ENCODE measurements at regions not wholly inside any gene's neighbourhood (a gene's known extent, or its start where the extent isn't known, plus 50 kb on each side); places are given as distances from the start of the nearest gene placed in this dataset.

DNA sequence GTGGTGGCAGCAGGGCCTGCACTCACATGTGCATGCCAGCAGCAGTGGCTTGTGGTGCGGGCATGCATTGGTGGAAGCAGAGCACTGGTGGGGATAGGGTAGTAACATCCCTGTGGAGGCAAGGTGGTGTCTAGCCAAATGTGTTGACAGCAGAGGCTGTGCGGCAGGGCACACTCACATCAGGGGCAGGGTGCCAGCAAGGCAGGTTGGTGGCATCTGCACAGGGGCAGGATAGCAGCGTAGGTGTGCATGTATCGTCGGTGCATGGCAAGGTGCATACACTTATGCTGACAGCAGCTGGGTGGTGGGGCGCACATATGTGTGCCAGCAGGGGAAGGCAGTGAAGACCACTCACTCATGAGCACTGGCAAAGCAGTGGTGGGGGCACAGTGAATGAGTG is 211.5 kb upstream of the CSNK1A1L start:
- Histone ChIP-seq H3K36me3 (no peaks in the 10 kb centered on the region), H3K27ac (no peak overlapping the region), H3K9me3 (no peaks in the 10 kb centered on the region), H3K4me3 (no peak overlapping the region), H3K4me1 (ENCODE audit: insufficient read depth) (no peaks in the 10 kb centered on the region), H3K27me3 (no peaks in the 10 kb centered on the region)
- DNase-seq: no peak
- TF ChIP-seq, protein P1, sequence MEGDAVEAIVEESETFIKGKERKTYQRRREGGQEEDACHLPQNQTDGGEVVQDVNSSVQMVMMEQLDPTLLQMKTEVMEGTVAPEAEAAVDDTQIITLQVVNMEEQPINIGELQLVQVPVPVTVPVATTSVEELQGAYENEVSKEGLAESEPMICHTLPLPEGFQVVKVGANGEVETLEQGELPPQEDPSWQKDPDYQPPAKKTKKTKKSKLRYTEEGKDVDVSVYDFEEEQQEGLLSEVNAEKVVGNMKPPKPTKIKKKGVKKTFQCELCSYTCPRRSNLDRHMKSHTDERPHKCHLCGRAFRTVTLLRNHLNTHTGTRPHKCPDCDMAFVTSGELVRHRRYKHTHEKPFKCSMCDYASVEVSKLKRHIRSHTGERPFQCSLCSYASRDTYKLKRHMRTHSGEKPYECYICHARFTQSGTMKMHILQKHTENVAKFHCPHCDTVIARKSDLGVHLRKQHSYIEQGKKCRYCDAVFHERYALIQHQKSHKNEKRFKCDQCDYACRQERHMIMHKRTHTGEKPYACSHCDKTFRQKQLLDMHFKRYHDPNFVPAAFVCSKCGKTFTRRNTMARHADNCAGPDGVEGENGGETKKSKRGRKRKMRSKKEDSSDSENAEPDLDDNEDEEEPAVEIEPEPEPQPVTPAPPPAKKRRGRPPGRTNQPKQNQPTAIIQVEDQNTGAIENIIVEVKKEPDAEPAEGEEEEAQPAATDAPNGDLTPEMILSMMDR (IDR thresholded peaks at IDR 0.05): no peak
- TF ChIP-seq POLR2A (IDR thresholded peaks at IDR 0.05) (no peak), EP300 (IDR thresholded peaks at IDR 0.05) (no peak)
- intact Hi-C loops (cut with DNase I): no loop called here
- WGBS, 3 donors: 95 to 99% (median 96%) methylated on average over 6 of the region's 6 CpGs

DNA sequence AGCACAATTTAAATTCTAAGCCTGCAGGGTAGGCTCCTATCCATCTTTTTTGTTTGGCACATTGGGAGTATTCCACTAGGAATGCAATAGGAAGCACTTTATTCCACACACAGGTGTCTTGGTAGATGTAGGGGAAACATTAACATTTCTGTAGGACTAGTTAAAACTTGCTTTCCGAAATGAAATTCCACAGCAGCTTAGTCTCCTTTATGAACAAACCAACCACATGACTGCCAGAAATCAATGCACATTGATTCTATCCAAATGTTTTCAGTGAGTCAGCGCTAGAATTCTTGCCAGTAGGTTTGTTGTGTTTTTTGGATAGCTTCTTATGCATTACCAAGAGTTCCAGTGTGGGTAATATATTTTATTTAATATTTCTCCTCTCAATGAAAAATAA is 207.9 kb upstream of the CSNK1A1L start:
- Histone ChIP-seq H3K4me1 (ENCODE audit: insufficient read depth) (no peaks in the 10 kb centered on the region), H3K4me3 (no peak overlapping the region), H3K36me3 (no peaks in the 10 kb centered on the region), H3K27me3 (no peaks in the 10 kb centered on the region), H3K27ac (no peak overlapping the region), H3K9me3 (no peaks in the 10 kb centered on the region)
- no peak for TF ChIP-seq EP300 (IDR thresholded peaks at IDR 0.05)
- TF ChIP-seq POLR2A (IDR thresholded peaks at IDR 0.05): no peak
- TF ChIP-seq, protein P1 (IDR thresholded peaks at IDR 0.05): no peak
- WGBS, 3 donors: 59 to 85% (median 81%) methylated on average over 2 of the region's 2 CpGs
- intact Hi-C loops (cut with DNase I): no loop called here
- no peak for DNase-seq

DNA sequence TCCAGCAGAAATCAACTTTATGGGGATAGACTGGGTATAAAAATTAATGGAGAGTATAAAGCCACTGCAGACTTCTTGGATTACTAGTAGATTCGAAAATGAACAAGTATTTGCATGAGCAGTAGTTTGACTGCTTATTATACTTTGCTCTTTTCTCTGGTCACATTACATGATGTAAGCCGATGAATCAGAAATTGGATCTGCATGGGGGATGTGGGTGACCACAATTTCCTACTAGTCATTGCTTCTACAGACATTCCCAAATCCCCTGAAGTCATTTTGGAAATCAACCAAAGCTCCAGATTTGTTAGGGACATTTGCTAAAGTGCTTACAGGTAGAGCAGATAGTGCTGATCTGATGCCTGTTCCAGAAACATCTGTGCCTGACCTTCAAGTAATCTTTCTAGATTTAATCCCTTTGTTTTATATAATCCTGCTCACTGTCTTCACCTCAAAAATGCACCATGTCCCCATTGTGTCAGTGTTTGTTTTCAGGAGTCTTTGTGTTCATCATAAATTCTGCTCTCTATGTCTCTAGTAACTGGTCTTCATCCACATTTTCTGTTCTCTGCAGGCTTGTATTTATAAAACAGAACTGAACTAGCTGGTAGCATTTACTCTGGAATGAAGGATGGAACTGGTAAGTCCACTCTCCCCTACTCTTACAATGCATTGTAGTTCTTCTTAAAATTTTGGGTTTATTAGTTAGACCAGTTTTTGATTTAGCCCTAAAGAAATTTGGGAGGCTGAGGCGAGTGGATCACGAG is 201.5 kb upstream of the CSNK1A1L start:
- no peaks in the 10 kb centered on the region for H3K9me3 ChIP-seq
- no peaks in the 10 kb centered on the region for H3K27me3 ChIP-seq
- no peak overlapping the region for H3K27ac ChIP-seq
- WGBS, 3 donors: 85 to 92% (median 91%) methylated on average over 4 of the region's 4 CpGs
- H3K4me1 ChIP-seq (ENCODE audit: insufficient read depth): no peaks in the 10 kb centered on the region
- no peak overlapping the region for H3K4me3 ChIP-seq
- no peak for TF ChIP-seq POLR2A (IDR thresholded peaks at IDR 0.05)
- TF ChIP-seq EP300 (IDR thresholded peaks at IDR 0.05): no peak
- TF ChIP-seq, protein P1 (IDR thresholded peaks at IDR 0.05): no peak
- no peaks in the 10 kb centered on the region for H3K36me3 ChIP-seq
- DNase-seq: no peak
- intact Hi-C loops (cut with DNase I): no loop called here

DNA sequence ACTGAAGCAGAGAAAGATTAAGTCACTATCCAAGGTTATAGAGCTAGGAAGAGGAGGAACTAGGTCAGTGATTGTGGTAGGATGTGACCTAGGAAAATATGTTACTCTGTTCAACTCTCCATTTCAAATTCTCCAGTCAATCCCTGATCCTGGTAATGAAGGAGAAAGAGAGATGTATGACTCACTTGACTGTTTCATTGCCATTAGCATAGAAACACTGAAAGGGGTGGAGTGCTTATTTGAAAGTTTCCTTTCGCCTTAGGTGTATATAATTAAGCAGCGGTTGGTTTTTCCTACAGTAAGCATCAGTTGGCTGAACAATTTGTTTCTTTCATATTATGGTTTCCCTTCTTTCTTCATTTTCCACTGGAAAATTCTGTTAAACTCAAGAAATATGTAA is 198.1 kb upstream of the CSNK1A1L start:
- no peak for DNase-seq
- intact Hi-C loops (cut with DNase I): no loop called here
- Histone ChIP-seq H3K27ac (no peak overlapping the region), H3K4me3 (no peak overlapping the region), H3K27me3 (no peaks in the 10 kb centered on the region), H3K4me1 (ENCODE audit: insufficient read depth) (no peaks in the 10 kb centered on the region), H3K36me3 (no peaks in the 10 kb centered on the region), H3K9me3 (no peaks in the 10 kb centered on the region)
- TF ChIP-seq POLR2A (IDR thresholded peaks at IDR 0.05) (no peak), EP300 (IDR thresholded peaks at IDR 0.05) (no peak)
- TF ChIP-seq, protein P1 (IDR thresholded peaks at IDR 0.05): no peak
- 95 to 97% (median 96%) methylated on average over 2 of the region's 2 CpGs for WGBS, 3 donors
